ENCODE measurements at regions not wholly inside any gene's neighbourhood (a gene's known extent, or its start where the extent isn't known, plus 50 kb on each side); places are given as distances from the start of the nearest gene placed in this dataset.

- TF ChIP-seq, protein P1, sequence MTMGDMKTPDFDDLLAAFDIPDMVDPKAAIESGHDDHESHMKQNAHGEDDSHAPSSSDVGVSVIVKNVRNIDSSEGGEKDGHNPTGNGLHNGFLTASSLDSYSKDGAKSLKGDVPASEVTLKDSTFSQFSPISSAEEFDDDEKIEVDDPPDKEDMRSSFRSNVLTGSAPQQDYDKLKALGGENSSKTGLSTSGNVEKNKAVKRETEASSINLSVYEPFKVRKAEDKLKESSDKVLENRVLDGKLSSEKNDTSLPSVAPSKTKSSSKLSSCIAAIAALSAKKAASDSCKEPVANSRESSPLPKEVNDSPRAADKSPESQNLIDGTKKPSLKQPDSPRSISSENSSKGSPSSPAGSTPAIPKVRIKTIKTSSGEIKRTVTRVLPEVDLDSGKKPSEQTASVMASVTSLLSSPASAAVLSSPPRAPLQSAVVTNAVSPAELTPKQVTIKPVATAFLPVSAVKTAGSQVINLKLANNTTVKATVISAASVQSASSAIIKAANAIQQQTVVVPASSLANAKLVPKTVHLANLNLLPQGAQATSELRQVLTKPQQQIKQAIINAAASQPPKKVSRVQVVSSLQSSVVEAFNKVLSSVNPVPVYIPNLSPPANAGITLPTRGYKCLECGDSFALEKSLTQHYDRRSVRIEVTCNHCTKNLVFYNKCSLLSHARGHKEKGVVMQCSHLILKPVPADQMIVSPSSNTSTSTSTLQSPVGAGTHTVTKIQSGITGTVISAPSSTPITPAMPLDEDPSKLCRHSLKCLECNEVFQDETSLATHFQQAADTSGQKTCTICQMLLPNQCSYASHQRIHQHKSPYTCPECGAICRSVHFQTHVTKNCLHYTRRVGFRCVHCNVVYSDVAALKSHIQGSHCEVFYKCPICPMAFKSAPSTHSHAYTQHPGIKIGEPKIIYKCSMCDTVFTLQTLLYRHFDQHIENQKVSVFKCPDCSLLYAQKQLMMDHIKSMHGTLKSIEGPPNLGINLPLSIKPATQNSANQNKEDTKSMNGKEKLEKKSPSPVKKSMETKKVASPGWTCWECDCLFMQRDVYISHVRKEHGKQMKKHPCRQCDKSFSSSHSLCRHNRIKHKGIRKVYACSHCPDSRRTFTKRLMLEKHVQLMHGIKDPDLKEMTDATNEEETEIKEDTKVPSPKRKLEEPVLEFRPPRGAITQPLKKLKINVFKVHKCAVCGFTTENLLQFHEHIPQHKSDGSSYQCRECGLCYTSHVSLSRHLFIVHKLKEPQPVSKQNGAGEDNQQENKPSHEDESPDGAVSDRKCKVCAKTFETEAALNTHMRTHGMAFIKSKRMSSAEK (CRISPR knock-in tag; IDR thresholded peaks at IDR 0.05; ENCODE audit: borderline replicate concordance), result no peak
- no peak for TF ChIP-seq OVOL2 (CRISPR knock-in tag; IDR thresholded peaks at IDR 0.05; ENCODE audit: borderline replicate concordance)
- no peak for TF ChIP-seq PRDM15 (CRISPR knock-in tag; IDR thresholded peaks at IDR 0.05)
Measured at GRCh38 chr17:20783091-20783490, 203.6 kb downstream of the CDRT15L2 start (continued).

GRCh38 chr17:20784100-20784665 is 204.7 kb downstream of the CDRT15L2 start:
- POLR2A ChIA-PET, result no interaction called here
- TF ChIP-seq IRF1 (CRISPR knock-in tag; IDR thresholded peaks at IDR 0.05), result no peak
- no peak for TF ChIP-seq SMAD4 (CRISPR knock-in tag; IDR thresholded peaks at IDR 0.05)
- TF ChIP-seq ELF4 (CRISPR knock-in tag; IDR thresholded peaks at IDR 0.05; ENCODE audit: low read depth), result no peak
- TF ChIP-seq, protein P2, sequence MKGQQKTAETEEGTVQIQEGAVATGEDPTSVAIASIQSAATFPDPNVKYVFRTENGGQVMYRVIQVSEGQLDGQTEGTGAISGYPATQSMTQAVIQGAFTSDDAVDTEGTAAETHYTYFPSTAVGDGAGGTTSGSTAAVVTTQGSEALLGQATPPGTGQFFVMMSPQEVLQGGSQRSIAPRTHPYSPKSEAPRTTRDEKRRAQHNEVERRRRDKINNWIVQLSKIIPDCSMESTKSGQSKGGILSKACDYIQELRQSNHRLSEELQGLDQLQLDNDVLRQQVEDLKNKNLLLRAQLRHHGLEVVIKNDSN (CRISPR knock-in tag; IDR thresholded peaks at IDR 0.05), result no peak
- no peak for TF ChIP-seq NR3C1 (CRISPR knock-in tag; conservative IDR thresholded peaks at IDR 0.05; ENCODE audit: low read depth)
- no peak for TF ChIP-seq ZNF232 (CRISPR knock-in tag; IDR thresholded peaks at IDR 0.05)
- no peak for TF ChIP-seq ATF1 (CRISPR knock-in tag; IDR thresholded peaks at IDR 0.05)
- no peak for TF ChIP-seq SMAD3 (CRISPR knock-in tag; IDR thresholded peaks at IDR 0.05; ENCODE audit: borderline replicate concordance)
- no peak for TF ChIP-seq RELA (CRISPR knock-in tag; IDR thresholded peaks at IDR 0.05; ENCODE audit: borderline replicate concordance)
- Mint-ChIP-seq H3K4me1 (no peaks in the 10 kb centered on the region), H3K4me3 (no peak overlapping the region), H3K27me3 (ENCODE audit: low read depth) (peaks cover 2% of the 10 kb centered on the region; the same call in 1 of the 2 replicates), H3K9me3 (no peaks in the 10 kb centered on the region), H3K36me3 (no peaks in the 10 kb centered on the region), H3K27ac (no peak overlapping the region)
- ATAC-seq (no peak), DNase-seq (ENCODE audit: low spot score) (no peak)
- CTCF ChIA-PET, result no interaction called here

GRCh38 chr17:20787281-20787680 is 207.8 kb downstream of the CDRT15L2 start:
- H3K9me3 Mint-ChIP-seq, result no peaks in the 10 kb centered on the region
- peaks cover 2% of the 10 kb centered on the region; the same call in 1 of the 2 replicates for H3K27me3 Mint-ChIP-seq (ENCODE audit: low read depth)
- no peak for DNase-seq (ENCODE audit: low spot score)
- POLR2A ChIA-PET, result no interaction called here
- H3K4me1 Mint-ChIP-seq, result no peaks in the 10 kb centered on the region
- no peak overlapping the region for H3K4me3 Mint-ChIP-seq
- H3K36me3 Mint-ChIP-seq, result no peaks in the 10 kb centered on the region
- CTCF ChIA-PET, result no interaction called here
- H3K27ac Mint-ChIP-seq, result no peak overlapping the region
- no peak for TF ChIP-seq PRDM15 (CRISPR knock-in tag; IDR thresholded peaks at IDR 0.05)
- TF ChIP-seq FOXK1 (CRISPR knock-in tag; IDR thresholded peaks at IDR 0.05), result no peak
- no peak for TF ChIP-seq ZNF425 (CRISPR knock-in tag; conservative IDR thresholded peaks at IDR 0.05)
- ATAC-seq, result no peak
